ENCODE measurements at regions not wholly inside any gene's neighbourhood (a gene's known extent, or its start where the extent isn't known, plus 50 kb on each side); places are given as distances from the start of the nearest gene placed in this dataset.

GRCh38 chr9:8037745-8038144 is 238.2 kb upstream of the DMAC1 start:
- Histone ChIP-seq H2AFZ (ENCODE audit: low read depth, low read length) (no peak overlapping the region), H3K4me1 (ENCODE audit: insufficient read depth, low read length) (no peaks in the 10 kb centered on the region), H3K36me3 (ENCODE audit: insufficient read depth, low read length) (no peaks in the 10 kb centered on the region), H3K4me3 (ENCODE audit: low read length) (no peak overlapping the region), H3K27me3 (ENCODE audit: insufficient read depth, low read length) (no peaks in the 10 kb centered on the region), H3K9me3 (ENCODE audit: low read length) (peaks cover 3% of the 10 kb centered on the region)

GRCh38 chr9:8036914-8037524 is 237.4 kb upstream of the DMAC1 start:
- H2AFZ ChIP-seq (ENCODE audit: low read depth, low read length), result no peak overlapping the region
- no peaks in the 10 kb centered on the region for H3K27me3 ChIP-seq (ENCODE audit: insufficient read depth, low read length)
- no peak overlapping the region for H3K4me3 ChIP-seq (ENCODE audit: low read length)

GRCh38 chr9:8033794-8034193 is 234.2 kb upstream of the DMAC1 start:
- no peaks in the 10 kb centered on the region for H3K27me3 ChIP-seq (ENCODE audit: insufficient read depth, low read length)
- H2AFZ ChIP-seq (ENCODE audit: low read depth, low read length), result no peak overlapping the region
- no peak overlapping the region for H3K4me3 ChIP-seq (ENCODE audit: low read length)
- no peaks in the 10 kb centered on the region for H3K4me1 ChIP-seq (ENCODE audit: insufficient read depth, low read length)
- no peaks in the 10 kb centered on the region for H3K36me3 ChIP-seq (ENCODE audit: insufficient read depth, low read length)
- H3K9me3 ChIP-seq (ENCODE audit: low read length), result peaks cover 3% of the 10 kb centered on the region

More at GRCh38 chr9:8036914-8037524, 237.4 kb upstream of the DMAC1 start:
- peaks cover 3% of the 10 kb centered on the region for H3K9me3 ChIP-seq (ENCODE audit: low read length)
- H3K36me3 ChIP-seq (ENCODE audit: insufficient read depth, low read length), result no peaks in the 10 kb centered on the region
- H3K4me1 ChIP-seq (ENCODE audit: insufficient read depth, low read length), result no peaks in the 10 kb centered on the region

- Histone ChIP-seq H3K4me3 (ENCODE audit: low read length) (no peak overlapping the region), H3K4me1 (ENCODE audit: insufficient read depth, low read length) (no peaks in the 10 kb centered on the region), H3K9me3 (ENCODE audit: low read length) (no peaks in the 10 kb centered on the region), H3K36me3 (ENCODE audit: insufficient read depth, low read length) (no peaks in the 10 kb centered on the region), H2AFZ (ENCODE audit: low read depth, low read length) (no peak overlapping the region), H3K27me3 (ENCODE audit: insufficient read depth, low read length) (no peaks in the 10 kb centered on the region)
Measured at GRCh38 chr9:8030095-8030494, 230.5 kb upstream of the DMAC1 start.

- no peaks in the 10 kb centered on the region for H3K27me3 ChIP-seq (ENCODE audit: insufficient read depth, low read length)
- no peaks in the 10 kb centered on the region for H3K9me3 ChIP-seq (ENCODE audit: low read length)
- H2AFZ ChIP-seq (ENCODE audit: low read depth, low read length), result peak overlapping the region; percentile 40
- H3K36me3 ChIP-seq (ENCODE audit: insufficient read depth, low read length), result no peaks in the 10 kb centered on the region
- no peaks in the 10 kb centered on the region for H3K4me1 ChIP-seq (ENCODE audit: insufficient read depth, low read length)
- H3K4me3 ChIP-seq (ENCODE audit: low read length), result no peak overlapping the region
Measured at GRCh38 chr9:8027351-8027750, 227.8 kb upstream of the DMAC1 start.

GRCh38 chr9:8025551-8025950 is 226.0 kb upstream of the DMAC1 start:
- no peak overlapping the region for H2AFZ ChIP-seq (ENCODE audit: low read depth, low read length)
- no peaks in the 10 kb centered on the region for H3K9me3 ChIP-seq (ENCODE audit: low read length)
- no peaks in the 10 kb centered on the region for H3K36me3 ChIP-seq (ENCODE audit: insufficient read depth, low read length)
- H3K27me3 ChIP-seq (ENCODE audit: insufficient read depth, low read length), result no peaks in the 10 kb centered on the region
- H3K4me3 ChIP-seq (ENCODE audit: low read length), result no peak overlapping the region
- H3K4me1 ChIP-seq (ENCODE audit: insufficient read depth, low read length), result no peaks in the 10 kb centered on the region

- Histone ChIP-seq H3K36me3 (ENCODE audit: insufficient read depth, low read length) (no peaks in the 10 kb centered on the region), H3K9me3 (ENCODE audit: low read length) (no peaks in the 10 kb centered on the region), H2AFZ (ENCODE audit: low read depth, low read length) (no peak overlapping the region), H3K4me1 (ENCODE audit: insufficient read depth, low read length) (no peaks in the 10 kb centered on the region), H3K4me3 (ENCODE audit: low read length) (no peak overlapping the region), H3K27me3 (ENCODE audit: insufficient read depth, low read length) (no peaks in the 10 kb centered on the region)
Measured at GRCh38 chr9:8020186-8020585, 220.6 kb upstream of the DMAC1 start.

- H3K9me3 ChIP-seq (ENCODE audit: low read length), result no peaks in the 10 kb centered on the region
- H3K27me3 ChIP-seq (ENCODE audit: insufficient read depth, low read length), result no peaks in the 10 kb centered on the region
- H2AFZ ChIP-seq (ENCODE audit: low read depth, low read length), result no peak overlapping the region
- H3K4me1 ChIP-seq (ENCODE audit: insufficient read depth, low read length), result no peaks in the 10 kb centered on the region
- no peak overlapping the region for H3K4me3 ChIP-seq (ENCODE audit: low read length)
- no peaks in the 10 kb centered on the region for H3K36me3 ChIP-seq (ENCODE audit: insufficient read depth, low read length)
Measured at GRCh38 chr9:8019636-8020035, 220.1 kb upstream of the DMAC1 start.

- H2AFZ ChIP-seq (ENCODE audit: low read depth, low read length), result no peak overlapping the region
- H3K4me3 ChIP-seq (ENCODE audit: low read length), result no peak overlapping the region
- no peaks in the 10 kb centered on the region for H3K27me3 ChIP-seq (ENCODE audit: insufficient read depth, low read length)
- peaks cover 2% of the 10 kb centered on the region for H3K4me1 ChIP-seq (ENCODE audit: insufficient read depth, low read length)
- no peaks in the 10 kb centered on the region for H3K9me3 ChIP-seq (ENCODE audit: low read length)
- H3K36me3 ChIP-seq (ENCODE audit: insufficient read depth, low read length), result no peaks in the 10 kb centered on the region
Measured at GRCh38 chr9:8014997-8015682, 215.6 kb upstream of the DMAC1 start.

- peaks cover 2% of the 10 kb centered on the region for H3K4me1 ChIP-seq (ENCODE audit: insufficient read depth, low read length)
- no peaks in the 10 kb centered on the region for H3K9me3 ChIP-seq (ENCODE audit: low read length)
- no peaks in the 10 kb centered on the region for H3K36me3 ChIP-seq (ENCODE audit: insufficient read depth, low read length)
- H2AFZ ChIP-seq (ENCODE audit: low read depth, low read length), result no peak overlapping the region
- no peaks in the 10 kb centered on the region for H3K27me3 ChIP-seq (ENCODE audit: insufficient read depth, low read length)
- no peak overlapping the region for H3K4me3 ChIP-seq (ENCODE audit: low read length)
Measured at GRCh38 chr9:8012986-8013385, 213.4 kb upstream of the DMAC1 start.

GRCh38 chr9:8011974-8012373 is 212.4 kb upstream of the DMAC1 start:
- no peak overlapping the region for H2AFZ ChIP-seq (ENCODE audit: low read depth, low read length)
- H3K4me1 ChIP-seq (ENCODE audit: insufficient read depth, low read length), result peaks cover 2% of the 10 kb centered on the region
- H3K27me3 ChIP-seq (ENCODE audit: insufficient read depth, low read length), result no peaks in the 10 kb centered on the region
- no peaks in the 10 kb centered on the region for H3K36me3 ChIP-seq (ENCODE audit: insufficient read depth, low read length)
- no peaks in the 10 kb centered on the region for H3K9me3 ChIP-seq (ENCODE audit: low read length)
- no peak overlapping the region for H3K4me3 ChIP-seq (ENCODE audit: low read length)

- no peaks in the 10 kb centered on the region for H3K4me1 ChIP-seq (ENCODE audit: insufficient read depth, low read length)
- H3K4me3 ChIP-seq (ENCODE audit: low read length), result no peak overlapping the region
- H2AFZ ChIP-seq (ENCODE audit: low read depth, low read length), result no peak overlapping the region
- H3K36me3 ChIP-seq (ENCODE audit: insufficient read depth, low read length), result no peaks in the 10 kb centered on the region
- H3K27me3 ChIP-seq (ENCODE audit: insufficient read depth, low read length), result no peaks in the 10 kb centered on the region
- H3K9me3 ChIP-seq (ENCODE audit: low read length), result no peaks in the 10 kb centered on the region
Measured at GRCh38 chr9:7996558-7996957, 197.0 kb upstream of the DMAC1 start.

- Histone ChIP-seq H3K36me3 (ENCODE audit: insufficient read depth, low read length) (no peaks in the 10 kb centered on the region), H3K4me3 (ENCODE audit: low read length) (no peak overlapping the region), H3K27me3 (ENCODE audit: insufficient read depth, low read length) (no peaks in the 10 kb centered on the region), H3K9me3 (ENCODE audit: low read length) (no peaks in the 10 kb centered on the region), H3K4me1 (ENCODE audit: insufficient read depth, low read length) (peaks cover 8% of the 10 kb centered on the region), H2AFZ (ENCODE audit: low read depth, low read length) (no peak overlapping the region)
Measured at GRCh38 chr9:7988644-7989280, 189.2 kb upstream of the DMAC1 start.

Data from neuron (in vitro differentiated cells).